Liver (tissue), 3 donors: ENCODE measurements at regions not wholly inside any gene's neighbourhood (a gene's known extent, or its start where the extent isn't known, plus 50 kb on each side); places are given as distances from the start of the nearest gene placed in this dataset.

ENCODE experiments used
- CTCF ChIP-seq: fragments of 150-350 bp; IDR thresholded peaks from 2 replicates; pipeline ENCODE4 v1.5.1; 2017; ENCODE audit warnings: improper control_type of control experiment, low read depth, low read length; ENCODE audit not compliant: missing input control
- EGR1 ChIP-seq, 2 donors: IDR thresholded peaks; 2 replicates each; pipeline ENCODE4 v1.6.1; 2016 to 2018; ENCODE audit warnings: antibody characterized with exemption in 2 of 2, low read depth in 2 of 2
- FOXA1 ChIP-seq: IDR thresholded peaks from 2 replicates; pipeline ENCODE4 v1.6.1; 2016; ENCODE audit warnings: antibody characterized with exemption
- FOXA2 ChIP-seq: IDR thresholded peaks from 2 replicates; pipeline ENCODE4 v1.6.1; 2016; ENCODE audit warnings: antibody characterized with exemption
- GABPA ChIP-seq, 2 donors: IDR thresholded peaks in 1 of 2; conservative IDR thresholded peaks in 1 of 2; 2 replicates each; pipeline ENCODE4 v1.6.1; 2016; ENCODE audit warnings: antibody characterized with exemption in 2 of 2, mild to moderate bottlenecking in 1 of 2, moderate library complexity in 1 of 2
- JUND ChIP-seq, 2 donors: IDR thresholded peaks; 2 replicates each; pipeline ENCODE4 v1.6.1; 2016; ENCODE audit warnings: antibody characterized with exemption in 2 of 2
- MAX ChIP-seq: IDR thresholded peaks from 2 replicates; pipeline ENCODE4 v1.6.1; 2016; ENCODE audit warnings: antibody characterized with exemption
- RAD21 ChIP-seq, 2 donors: IDR thresholded peaks; 2 replicates each; pipeline ENCODE4 v1.6.1; 2016; ENCODE audit warnings: antibody characterized with exemption in 2 of 2, mild to moderate bottlenecking in 2 of 2
- REST ChIP-seq: IDR thresholded peaks from 2 replicates; pipeline ENCODE4 v1.6.1; 2016; ENCODE audit warnings: antibody characterized with exemption, mild to moderate bottlenecking
- RXRA ChIP-seq, 2 donors: IDR thresholded peaks; 2 replicates each; pipeline ENCODE4 v1.6.1; 2017 to 2018; ENCODE audit warnings: antibody characterized with exemption in 2 of 2, mild to moderate bottlenecking in 1 of 2
- SP1 ChIP-seq: IDR thresholded peaks from 2 replicates; pipeline ENCODE4 v1.6.1; 2018; ENCODE audit warnings: antibody characterized with exemption, mild to moderate bottlenecking
- TAF1 ChIP-seq: conservative IDR thresholded peaks from 2 replicates; pipeline ENCODE4 v1.6.1; 2016; ENCODE audit warnings: antibody characterized with exemption, mild to moderate bottlenecking
- YY1 ChIP-seq: IDR thresholded peaks from 2 replicates; pipeline ENCODE4 v1.6.1; 2016; ENCODE audit warnings: antibody characterized with exemption, mild to moderate bottlenecking
- ZBTB33 ChIP-seq: IDR thresholded peaks from 2 replicates; pipeline ENCODE4 v1.6.1; 2016; ENCODE audit warnings: antibody characterized with exemption
- donor health status: healthy.
- donor health status: healthy.

- no peak for TF ChIP-seq CTCF
- no peak for TF ChIP-seq RAD21 (IDR thresholded peaks at IDR 0.05)
- TF ChIP-seq REST, result no peak
- TF ChIP-seq RXRA (IDR thresholded peaks at IDR 0.05), result no peak
- no peak for TF ChIP-seq GABPA (IDR thresholded peaks at IDR 0.05 in 1 of 2, conservative IDR thresholded peaks at IDR 0.05 in 1 of 2)
- TF ChIP-seq MAX, result no peak
- no peak for TF ChIP-seq SP1
- TF ChIP-seq JUND (IDR thresholded peaks at IDR 0.05), result no peak
- TF ChIP-seq EGR1 (IDR thresholded peaks at IDR 0.05; ENCODE audit: low read depth in 2 of 2), result no peak
- no peak for TF ChIP-seq ZBTB33
- no peak for TF ChIP-seq TAF1
- TF ChIP-seq YY1, result no peak
- TF ChIP-seq FOXA1, result no peak
- TF ChIP-seq FOXA2, result no peak
Measured at GRCh38 chr2:63675026-63675425, 86.3 kb downstream of the MDH1 start.
